Hepatocyte (in vitro differentiated cells): ENCODE measurements at regions not wholly inside any gene's neighbourhood (a gene's known extent, or its start where the extent isn't known, plus 50 kb on each side); places are given as distances from the start of the nearest gene placed in this dataset.

ENCODE experiments used
- DNase-seq: peaks from one replicate; pipeline ENCODE4 v3.0.0-alpha.2; 2016; ENCODE audit warnings: low spot score
- H2AFZ ChIP-seq: fragments of 200-600 bp; sonication (generic); 2 replicates; pipeline ENCODE4 v1.6.0; 2016; ENCODE audit warnings: antibody characterized with exemption, mild to moderate bottlenecking
- H3K27ac ChIP-seq: fragments of 200-600 bp; sonication (generic); 2 replicates; pipeline ENCODE4 v1.5.1; 2016; ENCODE audit warnings: mild to moderate bottlenecking
- H3K27me3 ChIP-seq: fragments of 200-600 bp; sonication (generic); 2 replicates; pipeline ENCODE4 v1.6.1; 2016
- H3K36me3 ChIP-seq: fragments of 200-600 bp; sonication (generic); replicated peaks from 2 replicates; pipeline ENCODE4 v1.5.1; 2016; ENCODE audit warnings: low read depth; ENCODE audit not compliant: insufficient read depth
- H3K4me1 ChIP-seq: fragments of 200-600 bp; sonication (generic); 2 replicates; pipeline ENCODE4 v1.5.1; 2016; ENCODE audit warnings: mild to moderate bottlenecking, moderate library complexity; ENCODE audit not compliant: insufficient read depth
- H3K4me2 ChIP-seq: fragments of 200-600 bp; sonication (generic); 2 replicates; pipeline ENCODE4 v1.6.0; 2016
- H3K4me3 ChIP-seq: fragments of 200-600 bp; sonication (generic); 2 replicates; pipeline ENCODE4 v1.5.1; 2016; ENCODE audit warnings: mild to moderate bottlenecking
- H3K79me2 ChIP-seq: fragments of 200-600 bp; sonication (generic); 2 replicates; pipeline ENCODE4 v1.6.0; 2017; ENCODE audit warnings: mild to moderate bottlenecking
- H3K9me2 ChIP-seq: fragments of 200-600 bp; sonication (generic); replicated peaks from 2 replicates; pipeline ENCODE4 v1.6.0; 2017; ENCODE audit warnings: mild to moderate bottlenecking; ENCODE audit not compliant: insufficient read depth
- H3K9me3 ChIP-seq: fragments of 200-600 bp; sonication (generic); 2 replicates; pipeline ENCODE4 v1.5.1; 2016; ENCODE audit warnings: low read depth, mild to moderate bottlenecking
- H4K20me1 ChIP-seq: fragments of 200-600 bp; sonication (generic); 2 replicates; pipeline ENCODE4 v1.6.0; 2016; ENCODE audit warnings: mild to moderate bottlenecking; ENCODE audit not compliant: insufficient read depth, poor library complexity, severe bottlenecking
- EZH2 ChIP-seq: fragments of 200-600 bp; sonication (generic); IDR thresholded peaks from 2 replicates; pipeline ENCODE4 v1.6.1; 2016; ENCODE audit warnings: antibody characterized with exemption, mild to moderate bottlenecking, borderline replicate concordance
- EZH2phosphoT487 ChIP-seq: fragments of 200-600 bp; sonication (generic); IDR thresholded peaks from one replicate; pipeline ENCODE4 v1.6.1; 2018; ENCODE audit warnings: antibody characterized with exemption, mild to moderate bottlenecking, low read depth, moderate library complexity; ENCODE audit not compliant: unreplicated experiment, severe bottlenecking
- WGBS: methylation state at CpG from one replicate; pipeline ENCODE4 v1.1.6; 2016; ENCODE audit warnings: low lambda C conversion rate; ENCODE audit errors: missing lambda C conversion rate; 5-methylcytosine and 5-hydroxymethylcytosine counted together
- TF ChIP-seq, protein P1 (sequence below): fragments of 200-600 bp; sonication (generic); IDR thresholded peaks from 2 replicates; pipeline ENCODE4 v1.5.1; 2016; ENCODE audit warnings: antibody characterized with exemption, mild to moderate bottlenecking; ENCODE audit not compliant: poor library complexity

DNA sequence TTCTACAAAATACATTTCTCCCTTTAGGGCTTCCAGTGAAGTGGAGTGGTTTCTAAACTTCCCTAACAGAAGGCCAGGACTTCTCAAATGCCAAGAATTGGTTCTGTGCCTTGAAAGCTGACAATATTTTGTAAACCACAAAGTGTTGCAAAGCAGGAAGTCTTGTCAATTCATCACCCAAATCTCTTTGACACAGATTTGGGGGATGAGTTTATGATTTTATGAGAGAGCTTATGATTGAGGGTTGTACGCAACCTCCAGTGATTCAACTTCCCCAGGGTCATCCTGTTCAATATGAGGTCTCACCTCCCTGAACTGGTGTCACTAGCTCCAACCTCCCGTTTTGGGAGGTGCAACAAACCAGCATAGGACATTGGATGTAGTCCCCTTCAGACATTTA, 83.7 kb downstream of the PRLHR start:
- H3K27ac ChIP-seq, result no peak overlapping the region
- H3K36me3 ChIP-seq, result no peaks in the 10 kb centered on the region
- H3K4me3 ChIP-seq, result no peak overlapping the region
- no peak for DNase-seq
- 92% methylated on average over 2 of the region's 2 CpGs for WGBS
- H3K27me3 ChIP-seq, result no peaks in the 10 kb centered on the region
- no peaks in the 10 kb centered on the region for H4K20me1 ChIP-seq
- H3K9me2 ChIP-seq, result no peaks in the 10 kb centered on the region
- H3K79me2 ChIP-seq, result no peaks in the 10 kb centered on the region
- no peak overlapping the region for H2AFZ ChIP-seq
- H3K9me3 ChIP-seq, result no peaks in the 10 kb centered on the region
- TF ChIP-seq, protein P1, sequence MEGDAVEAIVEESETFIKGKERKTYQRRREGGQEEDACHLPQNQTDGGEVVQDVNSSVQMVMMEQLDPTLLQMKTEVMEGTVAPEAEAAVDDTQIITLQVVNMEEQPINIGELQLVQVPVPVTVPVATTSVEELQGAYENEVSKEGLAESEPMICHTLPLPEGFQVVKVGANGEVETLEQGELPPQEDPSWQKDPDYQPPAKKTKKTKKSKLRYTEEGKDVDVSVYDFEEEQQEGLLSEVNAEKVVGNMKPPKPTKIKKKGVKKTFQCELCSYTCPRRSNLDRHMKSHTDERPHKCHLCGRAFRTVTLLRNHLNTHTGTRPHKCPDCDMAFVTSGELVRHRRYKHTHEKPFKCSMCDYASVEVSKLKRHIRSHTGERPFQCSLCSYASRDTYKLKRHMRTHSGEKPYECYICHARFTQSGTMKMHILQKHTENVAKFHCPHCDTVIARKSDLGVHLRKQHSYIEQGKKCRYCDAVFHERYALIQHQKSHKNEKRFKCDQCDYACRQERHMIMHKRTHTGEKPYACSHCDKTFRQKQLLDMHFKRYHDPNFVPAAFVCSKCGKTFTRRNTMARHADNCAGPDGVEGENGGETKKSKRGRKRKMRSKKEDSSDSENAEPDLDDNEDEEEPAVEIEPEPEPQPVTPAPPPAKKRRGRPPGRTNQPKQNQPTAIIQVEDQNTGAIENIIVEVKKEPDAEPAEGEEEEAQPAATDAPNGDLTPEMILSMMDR, result no peak
- TF ChIP-seq EZH2phosphoT487, result no peak
- no peaks in the 10 kb centered on the region for H3K4me1 ChIP-seq
- H3K4me2 ChIP-seq, result no peak overlapping the region

DNA sequence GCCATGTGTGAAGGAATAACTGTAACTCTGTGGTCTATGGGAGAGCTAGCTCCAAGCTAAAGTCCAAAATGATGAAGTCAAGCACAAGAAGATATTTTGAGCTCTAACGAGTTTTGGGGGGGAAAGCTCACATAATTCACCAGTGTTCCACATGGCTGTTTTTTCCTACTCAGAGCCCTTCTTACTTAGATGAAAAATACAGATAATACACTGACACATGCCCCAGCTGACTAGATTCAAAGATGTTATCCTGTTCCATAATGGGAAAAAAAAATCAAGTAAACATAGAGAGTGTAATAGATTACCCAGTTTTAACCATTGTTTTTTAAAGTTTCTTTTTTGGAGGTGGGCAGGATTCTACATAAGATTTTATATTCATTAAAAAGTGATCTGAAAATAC, 86.6 kb downstream of the PRLHR start:
- H4K20me1 ChIP-seq, result no peaks in the 10 kb centered on the region
- DNase-seq, result no peak
- H3K4me1 ChIP-seq, result no peaks in the 10 kb centered on the region
- TF ChIP-seq EZH2phosphoT487, result no peak
- no peak for TF ChIP-seq EZH2
- TF ChIP-seq, protein P1, result no peak
- 72% methylated on average over 1 of the region's 1 CpG for WGBS
- H3K4me2 ChIP-seq, result no peak overlapping the region
- no peak overlapping the region for H3K27ac ChIP-seq
- H3K79me2 ChIP-seq, result no peaks in the 10 kb centered on the region
- no peak overlapping the region for H3K4me3 ChIP-seq
- H3K27me3 ChIP-seq, result no peaks in the 10 kb centered on the region
- no peak overlapping the region for H2AFZ ChIP-seq
- no peaks in the 10 kb centered on the region for H3K9me3 ChIP-seq
- H3K36me3 ChIP-seq, result no peaks in the 10 kb centered on the region
- no peaks in the 10 kb centered on the region for H3K9me2 ChIP-seq

DNA sequence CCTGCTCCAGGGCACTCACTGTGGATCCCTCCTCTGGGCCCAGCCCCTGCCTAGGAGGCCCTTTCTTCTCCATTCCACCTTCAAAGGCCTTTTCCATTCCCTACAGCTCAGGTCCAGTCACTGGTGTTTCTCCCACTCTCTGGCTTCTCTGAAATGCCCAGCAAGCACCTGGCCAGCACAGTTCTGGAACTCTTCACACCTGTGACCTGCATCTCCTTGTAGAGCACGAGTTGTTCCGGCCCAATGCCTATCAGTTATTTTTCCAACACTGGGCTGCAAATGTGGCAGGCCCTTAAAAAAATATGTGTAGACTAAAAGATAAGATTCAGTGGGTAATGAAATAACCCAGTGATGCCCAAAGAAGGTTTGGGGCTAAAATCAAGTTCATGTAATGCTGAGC, 87.1 kb downstream of the PRLHR start:
- no peaks in the 10 kb centered on the region for H3K79me2 ChIP-seq
- WGBS, result 91% methylated on average over 2 of the region's 2 CpGs
- no peaks in the 10 kb centered on the region for H3K9me2 ChIP-seq
- no peaks in the 10 kb centered on the region for H3K4me1 ChIP-seq
- no peak overlapping the region for H3K4me2 ChIP-seq
- H3K36me3 ChIP-seq, result no peaks in the 10 kb centered on the region
- no peak overlapping the region for H3K27ac ChIP-seq
- no peak overlapping the region for H3K4me3 ChIP-seq
- no peak overlapping the region for H2AFZ ChIP-seq
- H3K9me3 ChIP-seq, result no peaks in the 10 kb centered on the region
- no peaks in the 10 kb centered on the region for H4K20me1 ChIP-seq
- no peaks in the 10 kb centered on the region for H3K27me3 ChIP-seq
- TF ChIP-seq EZH2, result no peak
- TF ChIP-seq, protein P1, result no peak
- no peak for TF ChIP-seq EZH2phosphoT487
- DNase-seq, result no peak
